ENCODE measurements at regions not wholly inside any gene's neighbourhood (a gene's known extent, or its start where the extent isn't known, plus 50 kb on each side); places are given as distances from the start of the nearest gene placed in this dataset.
"Not testable (repeated sequence)": the region's sequence is repeated elsewhere in the genome, so short reads cannot be mapped to it uniquely, and the experiment has no call there.

GRCh38 chr20:56896447-56896846 lies 267.3 kb downstream of the TFAP2C start:
- in situ Hi-C loops (cut with HindIII; ENCODE audit: low sequenced_read_pairs), result no loop called here
- no peak for DNase-seq (ENCODE audit: low spot score)

- in situ Hi-C loops (cut with HindIII; ENCODE audit: low sequenced_read_pairs), result no loop called here
- DNase-seq (ENCODE audit: low spot score), result no peak
Measured at GRCh38 chr20:56897318-56897957, 268.3 kb downstream of the TFAP2C start.

GRCh38 chr20:56897958-56898349 lies 268.8 kb downstream of the TFAP2C start:
- in situ Hi-C loops (cut with HindIII; ENCODE audit: low sequenced_read_pairs), result no loop called here
- DNase-seq (ENCODE audit: low spot score), result no peak

GRCh38 chr20:56899506-56899905 lies 270.4 kb downstream of the TFAP2C start:
- no peak for DNase-seq (ENCODE audit: low spot score)
- in situ Hi-C loops (cut with HindIII; ENCODE audit: low sequenced_read_pairs), result no loop called here

- no peak for DNase-seq (ENCODE audit: low spot score)
- in situ Hi-C loops (cut with HindIII; ENCODE audit: low sequenced_read_pairs), result no loop called here
Measured at GRCh38 chr20:56900252-56900651, 271.1 kb downstream of the TFAP2C start.

- in situ Hi-C loops (cut with HindIII; ENCODE audit: low sequenced_read_pairs), result no loop called here
- DNase-seq (ENCODE audit: low spot score), result no peak
Measured at GRCh38 chr20:56903421-56903820, 274.3 kb downstream of the TFAP2C start.

- in situ Hi-C loops (cut with HindIII; ENCODE audit: low sequenced_read_pairs), result no loop called here
- no peak for DNase-seq (ENCODE audit: low spot score)
Measured at GRCh38 chr20:56903858-56904257, 274.8 kb downstream of the TFAP2C start.

GRCh38 chr20:56909918-56910714 lies 281.0 kb downstream of the TFAP2C start:
- DNase-seq (ENCODE audit: low spot score), result no peak
- in situ Hi-C loops (cut with HindIII; ENCODE audit: low sequenced_read_pairs), result no loop called here

- DNase-seq (ENCODE audit: low spot score), result no peak
- in situ Hi-C loops (cut with HindIII; ENCODE audit: low sequenced_read_pairs), result no loop called here
Measured at GRCh38 chr20:56911946-56912345, 282.8 kb downstream of the TFAP2C start.

- DNase-seq (ENCODE audit: low spot score), result no peak
- in situ Hi-C loops (cut with HindIII; ENCODE audit: low sequenced_read_pairs), result no loop called here
Measured at GRCh38 chr20:56914532-56914931, 285.4 kb downstream of the TFAP2C start.

GRCh38 chr20:56916345-56916622 lies 287.2 kb downstream of the TFAP2C start:
- in situ Hi-C loops (cut with HindIII; ENCODE audit: low sequenced_read_pairs), result no loop called here
- no peak for DNase-seq (ENCODE audit: low spot score)

- in situ Hi-C loops (cut with HindIII; ENCODE audit: low sequenced_read_pairs); DNase-seq (ENCODE audit: low spot score): not testable (repeated sequence)
Measured at GRCh38 chr20:56920041-56920440, 290.9 kb downstream of the TFAP2C start.

GRCh38 chr20:56922497-56922896 lies 293.4 kb downstream of the TFAP2C start:
- in situ Hi-C loops (cut with HindIII; ENCODE audit: low sequenced_read_pairs), result no loop called here

GRCh38 chr20:56924292-56925081 lies 295.4 kb downstream of the TFAP2C start:
- no peak for DNase-seq (ENCODE audit: low spot score)
- in situ Hi-C loops (cut with HindIII; ENCODE audit: low sequenced_read_pairs), result no loop called here

More at GRCh38 chr20:56922497-56922896, 293.4 kb downstream of the TFAP2C start:
- DNase-seq (ENCODE audit: low spot score), result no peak

GRCh38 chr20:56925082-56925830 lies 296.1 kb downstream of the TFAP2C start:
- DNase-seq (ENCODE audit: low spot score), result peak; percentile 79

GRCh38 chr20:56925831-56926170 lies 296.7 kb downstream of the TFAP2C start:
- in situ Hi-C loops (cut with HindIII; ENCODE audit: low sequenced_read_pairs), result no loop called here
- DNase-seq (ENCODE audit: low spot score), result peak; percentile 60

More at GRCh38 chr20:56925082-56925830, 296.1 kb downstream of the TFAP2C start:
- in situ Hi-C loops (cut with HindIII; ENCODE audit: low sequenced_read_pairs), result no loop called here

GRCh38 chr20:56926501-56926900 lies 297.4 kb downstream of the TFAP2C start:
- in situ Hi-C loops (cut with HindIII; ENCODE audit: low sequenced_read_pairs), result no loop called here
- DNase-seq (ENCODE audit: low spot score), result no peak

- in situ Hi-C loops (cut with HindIII; ENCODE audit: low sequenced_read_pairs), result no loop called here
Measured at GRCh38 chr20:56927127-56927526, 298.0 kb downstream of the TFAP2C start.

GRCh38 chr20:56928007-56928406 lies 298.9 kb downstream of the TFAP2C start:
- in situ Hi-C loops (cut with HindIII; ENCODE audit: low sequenced_read_pairs), result no loop called here
- no peak for DNase-seq (ENCODE audit: low spot score)

More at GRCh38 chr20:56927127-56927526, 298.0 kb downstream of the TFAP2C start:
- DNase-seq (ENCODE audit: low spot score), result no peak

- in situ Hi-C loops (cut with HindIII; ENCODE audit: low sequenced_read_pairs), result no loop called here
Measured at GRCh38 chr20:56929606-56930005, 300.5 kb downstream of the TFAP2C start.

More at GRCh38 chr20:56929606-56930005, 300.5 kb downstream of the TFAP2C start:
- DNase-seq (ENCODE audit: low spot score), result no peak

Measured in G401 (cell line).